Smooth muscle cell (in vitro differentiated cells): ENCODE measurements at regions not wholly inside any gene's neighbourhood (a gene's known extent, or its start where the extent isn't known, plus 50 kb on each side); places are given as distances from the start of the nearest gene placed in this dataset.

Experiments used
- DNase-seq: peaks from one replicate; lab custom pipeline; 2025; ENCODE audit not compliant: unreplicated experiment; lab: John Stamatoyannopoulos, UW
- H2AFZ ChIP-seq: fragments of 200-600 bp; sonication (generic); 2 replicates; pipeline ENCODE4 v1.6.0; 2016; ENCODE audit warnings: antibody characterized with exemption, low read depth, mild to moderate bottlenecking
- H3F3A ChIP-seq: fragments of 200-600 bp; sonication (generic); 2 replicates; pipeline ENCODE4 v1.6.0; 2017; ENCODE audit warnings: antibody characterized with exemption, low read depth
- H3K27ac ChIP-seq: fragments of 200-600 bp; sonication (generic); 2 replicates; pipeline ENCODE4 v1.5.1; 2016; ENCODE audit warnings: low read depth, mild to moderate bottlenecking
- H3K27me3 ChIP-seq: fragments of 200-600 bp; sonication (generic); 2 replicates; pipeline ENCODE4 v1.6.1; 2016; ENCODE audit warnings: low read depth, mild to moderate bottlenecking
- H3K36me3 ChIP-seq: fragments of 200-600 bp; sonication (generic); 2 replicates; pipeline ENCODE4 v1.5.1; 2016; ENCODE audit warnings: low read depth
- H3K4me1 ChIP-seq: fragments of 200-600 bp; sonication (generic); 2 replicates; pipeline ENCODE4 v1.5.1; 2016; ENCODE audit warnings: low read depth
- H3K4me2 ChIP-seq: fragments of 200-600 bp; sonication (generic); 2 replicates; pipeline ENCODE4 v1.6.0; 2016; ENCODE audit warnings: mild to moderate bottlenecking
- H3K4me3 ChIP-seq: fragments of 200-600 bp; sonication (generic); 2 replicates; pipeline ENCODE4 v1.5.1; 2016; ENCODE audit warnings: mild to moderate bottlenecking
- H3K79me2 ChIP-seq: fragments of 200-600 bp; sonication (generic); 2 replicates; pipeline ENCODE4 v1.6.0; 2016; ENCODE audit warnings: low read depth, mild to moderate bottlenecking
- H3K9ac ChIP-seq: fragments of 200-600 bp; sonication (generic); 2 replicates; pipeline ENCODE4 v1.6.0; 2016; ENCODE audit warnings: low read depth
- H3K9me3 ChIP-seq: fragments of 200-600 bp; sonication (generic); replicated peaks from 2 replicates; pipeline ENCODE4 v1.5.1; 2016; ENCODE audit warnings: low read depth
- H4K20me1 ChIP-seq: fragments of 200-600 bp; sonication (generic); 2 replicates; pipeline ENCODE4 v1.6.0; 2016; ENCODE audit warnings: low read depth
- WGBS: methylation state at CpG from one replicate; pipeline ENCODE4 v1.1.7; 2016; ENCODE audit warnings: low lambda C conversion rate; 5-methylcytosine and 5-hydroxymethylcytosine counted together
- TF ChIP-seq, protein P1 (sequence below): fragments of 200-600 bp; sonication (generic); IDR thresholded peaks from 2 replicates; pipeline ENCODE4 v1.5.1; 2017; ENCODE audit warnings: borderline replicate concordance, mild to moderate bottlenecking, antibody characterized with exemption; ENCODE audit not compliant: insufficient read depth, poor library complexity, severe bottlenecking

GRCh38 chr6:40116832-40117231, 182.6 kb upstream of the MOCS1 start:
- TF ChIP-seq, protein P1, sequence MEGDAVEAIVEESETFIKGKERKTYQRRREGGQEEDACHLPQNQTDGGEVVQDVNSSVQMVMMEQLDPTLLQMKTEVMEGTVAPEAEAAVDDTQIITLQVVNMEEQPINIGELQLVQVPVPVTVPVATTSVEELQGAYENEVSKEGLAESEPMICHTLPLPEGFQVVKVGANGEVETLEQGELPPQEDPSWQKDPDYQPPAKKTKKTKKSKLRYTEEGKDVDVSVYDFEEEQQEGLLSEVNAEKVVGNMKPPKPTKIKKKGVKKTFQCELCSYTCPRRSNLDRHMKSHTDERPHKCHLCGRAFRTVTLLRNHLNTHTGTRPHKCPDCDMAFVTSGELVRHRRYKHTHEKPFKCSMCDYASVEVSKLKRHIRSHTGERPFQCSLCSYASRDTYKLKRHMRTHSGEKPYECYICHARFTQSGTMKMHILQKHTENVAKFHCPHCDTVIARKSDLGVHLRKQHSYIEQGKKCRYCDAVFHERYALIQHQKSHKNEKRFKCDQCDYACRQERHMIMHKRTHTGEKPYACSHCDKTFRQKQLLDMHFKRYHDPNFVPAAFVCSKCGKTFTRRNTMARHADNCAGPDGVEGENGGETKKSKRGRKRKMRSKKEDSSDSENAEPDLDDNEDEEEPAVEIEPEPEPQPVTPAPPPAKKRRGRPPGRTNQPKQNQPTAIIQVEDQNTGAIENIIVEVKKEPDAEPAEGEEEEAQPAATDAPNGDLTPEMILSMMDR: no peak
- H3K9me3 ChIP-seq: no peaks in the 10 kb centered on the region
- H3K36me3 ChIP-seq: no peaks in the 10 kb centered on the region
- no peak overlapping the region for H3K27ac ChIP-seq
- peaks cover 9% of the 10 kb centered on the region for H3K27me3 ChIP-seq
- no peak for DNase-seq
- no peaks in the 10 kb centered on the region for H3K79me2 ChIP-seq
- no peak overlapping the region for H3K4me2 ChIP-seq
- no peaks in the 10 kb centered on the region for H3F3A ChIP-seq
- H3K4me3 ChIP-seq: no peak overlapping the region
- no peaks in the 10 kb centered on the region for H3K4me1 ChIP-seq
- no peak overlapping the region for H3K9ac ChIP-seq
- WGBS: 0% methylated on average over 1 of the region's 1 CpG
- no peaks in the 10 kb centered on the region for H4K20me1 ChIP-seq
- H2AFZ ChIP-seq: no peak overlapping the region

DNA sequence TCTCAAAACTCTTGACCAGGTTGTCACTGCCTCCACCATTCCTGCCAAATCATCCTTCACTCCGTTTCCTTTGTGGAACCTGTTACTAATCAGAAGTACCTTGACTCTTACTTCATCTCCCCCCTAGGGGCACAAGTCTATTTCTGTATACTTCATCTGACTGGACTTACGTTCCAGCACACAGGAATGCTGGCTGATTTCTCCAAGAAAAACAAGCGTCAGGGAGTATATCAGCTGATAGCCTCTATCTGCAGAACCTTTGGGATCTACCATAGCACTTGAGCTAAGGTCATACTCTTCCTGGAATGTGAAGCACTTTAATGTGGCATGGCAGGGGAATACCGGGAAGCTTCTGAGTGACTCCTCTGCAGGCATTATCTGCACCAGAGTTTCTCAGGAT, 178.1 kb upstream of the MOCS1 start:
- Histone ChIP-seq H3K27me3 (peaks cover 9% of the 10 kb centered on the region), H4K20me1 (no peaks in the 10 kb centered on the region), H3K36me3 (no peaks in the 10 kb centered on the region), H3K4me1 (no peaks in the 10 kb centered on the region), H2AFZ (no peak overlapping the region), H3K4me2 (no peak overlapping the region), H3F3A (no peaks in the 10 kb centered on the region), H3K79me2 (no peaks in the 10 kb centered on the region), H3K27ac (no peak overlapping the region), H3K9ac (no peak overlapping the region), H3K4me3 (no peak overlapping the region), H3K9me3 (no peaks in the 10 kb centered on the region)
- no peak for DNase-seq
- TF ChIP-seq, protein P1: no peak
- WGBS: 60% methylated on average over 4 of the region's 4 CpGs

DNA sequence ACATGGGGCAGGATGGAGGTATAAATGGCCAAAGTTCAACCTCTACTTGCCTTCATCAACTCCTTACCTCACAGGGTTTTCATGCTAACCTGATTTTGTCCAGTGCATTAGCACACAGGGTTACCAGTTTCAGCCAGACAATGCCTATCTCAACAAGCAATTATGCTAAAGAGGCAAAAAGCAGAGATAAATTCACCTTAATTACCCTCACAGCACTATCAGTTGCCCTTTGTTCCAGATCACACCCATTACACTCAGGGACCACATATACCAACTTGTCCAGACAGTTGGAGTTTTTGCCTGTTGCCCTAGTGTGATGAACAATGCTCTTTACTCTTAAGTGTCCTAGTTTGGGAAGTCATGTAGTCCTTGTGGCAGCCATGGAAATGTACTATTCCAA, 174.5 kb upstream of the MOCS1 start:
- TF ChIP-seq, protein P1: no peak
- H3F3A ChIP-seq: no peaks in the 10 kb centered on the region
- H3K4me1 ChIP-seq: no peaks in the 10 kb centered on the region
- H3K36me3 ChIP-seq: no peaks in the 10 kb centered on the region
- H3K4me2 ChIP-seq: no peak overlapping the region
- no peaks in the 10 kb centered on the region for H3K9me3 ChIP-seq
- no peak overlapping the region for H2AFZ ChIP-seq
- no peak overlapping the region for H3K27ac ChIP-seq
- no peaks in the 10 kb centered on the region for H4K20me1 ChIP-seq
- no peak for DNase-seq
- no peak overlapping the region for H3K4me3 ChIP-seq
- H3K9ac ChIP-seq: no peak overlapping the region
- H3K27me3 ChIP-seq: peaks cover 9% of the 10 kb centered on the region
- H3K79me2 ChIP-seq: no peaks in the 10 kb centered on the region

GRCh38 chr6:40106840-40107239, 172.6 kb upstream of the MOCS1 start:
- no peak for DNase-seq
- Histone ChIP-seq H3K36me3 (no peaks in the 10 kb centered on the region), H3K4me1 (no peaks in the 10 kb centered on the region), H3K27ac (no peak overlapping the region), H3K9me3 (no peaks in the 10 kb centered on the region), H3K4me3 (no peak overlapping the region), H3K9ac (no peak overlapping the region), H2AFZ (no peak overlapping the region), H3K27me3 (no peaks in the 10 kb centered on the region), H3K4me2 (no peak overlapping the region), H3K79me2 (no peaks in the 10 kb centered on the region), H4K20me1 (no peaks in the 10 kb centered on the region), H3F3A (no peaks in the 10 kb centered on the region)
- TF ChIP-seq, protein P1: no peak
- WGBS: 75% methylated on average over 2 of the region's 2 CpGs
